CD14-positive monocyte (primary cell): ENCODE measurements at regions not wholly inside any gene's neighbourhood (a gene's known extent, or its start where the extent isn't known, plus 50 kb on each side); places are given as distances from the start of the nearest gene placed in this dataset.

Experiments used
- DNase-seq, 3 donors: peaks; one replicate each; pipeline ENCODE4 v3.0.0-alpha.2; 2011 to 2022
- H2AFZ ChIP-seq: 2 replicates; pipeline ENCODE4 v1.6.0; 2012; ENCODE audit warnings: mild to moderate bottlenecking, low read depth, low read length, inconsistent platforms; ENCODE audit not compliant: insufficient read depth, poor library complexity, severe bottlenecking
- H3K27ac ChIP-seq, 2 donors: 1 replicate in 1 of 2; 2 replicates in 1 of 2; pipeline ENCODE4 v1.5.1; 2012 to 2013; ENCODE audit warnings: low read length in 2 of 2, control low read depth in 1 of 2, inconsistent platforms in 1 of 2, low read depth in 1 of 2, mild to moderate bottlenecking in 1 of 2
- H3K27me3 ChIP-seq, 2 donors: one replicate each; pipeline versions ENCODE4 v1.6.0 to v1.6.1; 2011 to 2013; ENCODE audit warnings: low read length in 2 of 2; ENCODE audit not compliant: control insufficient read depth in 2 of 2, insufficient read depth in 2 of 2
- H3K36me3 ChIP-seq, 2 donors: replicated peaks in 1 of 2; 1 replicate in 1 of 2; 2 replicates in 1 of 2; pipeline versions ENCODE4 v1.5.1 to v1.6.1; 2012 to 2013; ENCODE audit warnings: low read length in 2 of 2, control low read depth in 1 of 2, inconsistent platforms in 1 of 2, mild to moderate bottlenecking in 1 of 2; ENCODE audit not compliant: insufficient read depth in 2 of 2, control insufficient read depth in 1 of 2
- H3K4me1 ChIP-seq, 2 donors: 1 replicate in 1 of 2; 2 replicates in 1 of 2; pipeline versions ENCODE4 v1.5.1 to v1.6.1; 2012 to 2013; ENCODE audit warnings: low read length in 2 of 2, control low read depth in 1 of 2, inconsistent platforms in 1 of 2, mild to moderate bottlenecking in 1 of 2, moderate library complexity in 1 of 2; ENCODE audit not compliant: insufficient read depth in 2 of 2, control insufficient read depth in 1 of 2
- H3K4me2 ChIP-seq: replicated peaks from 2 replicates; pipeline ENCODE3; 2012; ENCODE audit warnings: low read length, moderate library complexity, mild to moderate bottlenecking; ENCODE audit not compliant: poor library complexity, severe bottlenecking; ENCODE audit errors: extremely low read depth
- H3K4me3 ChIP-seq, 3 experiments: fragments of 200-600 bp in 1 of 3; sonication (generic) in 1 of 3; replicated peaks in 1 of 3; 1 replicate in 2 of 3; 2 replicates in 1 of 3; pipeline ENCODE4 v1.5.1; 2011 to 2013; ENCODE audit warnings: low read length in 3 of 3, mild to moderate bottlenecking in 3 of 3, control low read depth in 2 of 3, low read depth in 2 of 3, inconsistent platforms in 1 of 3, moderate library complexity in 1 of 3
- H3K79me2 ChIP-seq: 2 replicates; pipeline ENCODE4 v1.6.0; 2012; ENCODE audit warnings: mild to moderate bottlenecking, control low read depth, inconsistent platforms, low read length, moderate library complexity; ENCODE audit not compliant: insufficient read depth
- H3K9ac ChIP-seq: 2 replicates; pipeline ENCODE4 v1.6.0; 2017; ENCODE audit warnings: low read length, mild to moderate bottlenecking; ENCODE audit not compliant: insufficient read depth, poor library complexity, severe bottlenecking
- H3K9me3 ChIP-seq, 2 donors: replicated peaks in 1 of 2; 1 replicate in 1 of 2; 2 replicates in 1 of 2; pipeline versions ENCODE4 v1.5.1 to v1.6.1; 2012 to 2013; ENCODE audit warnings: low read length in 2 of 2, control low read depth in 1 of 2; ENCODE audit not compliant: control insufficient read depth in 1 of 2, insufficient read depth in 1 of 2
- H4K20me1 ChIP-seq: 2 replicates; pipeline ENCODE4 v1.6.0; 2012; ENCODE audit warnings: mild to moderate bottlenecking, low read length, control low read depth, moderate library complexity; ENCODE audit not compliant: insufficient read depth
- H3K27ac Mint-ChIP-seq, 7 donors: one replicate each; pipeline ENCODE4 v1.8.0; 2020; ENCODE audit warnings: mild to moderate bottlenecking in 7 of 7, mixed read lengths in 7 of 7, moderate library complexity in 6 of 7, inconsistent platforms in 2 of 7
- H3K27me3 Mint-ChIP-seq, 3 donors: one replicate each; pipeline ENCODE4 v1.8.0; 2021 to 2022; ENCODE audit warnings: low read depth in 3 of 3, mild to moderate bottlenecking in 3 of 3, mixed read lengths in 3 of 3, moderate library complexity in 3 of 3, inconsistent platforms in 1 of 3
- H3K36me3 Mint-ChIP-seq, 2 donors: one replicate each; pipeline ENCODE4 v1.8.0; 2020; ENCODE audit warnings: mixed read lengths in 2 of 2, inconsistent platforms in 1 of 2, mild to moderate bottlenecking in 1 of 2
- H3K4me1 Mint-ChIP-seq: one replicate; pipeline ENCODE4 v1.8.0; 2020; ENCODE audit warnings: mild to moderate bottlenecking, mixed read lengths
- H3K4me3 Mint-ChIP-seq, 2 donors: one replicate each; pipeline ENCODE4 v1.8.0; 2020; ENCODE audit warnings: mild to moderate bottlenecking in 2 of 2, mixed read lengths in 2 of 2, moderate library complexity in 1 of 2
- H3K9me3 Mint-ChIP-seq, 7 donors: one replicate each; pipeline ENCODE4 v1.8.0; 2020 to 2022; ENCODE audit warnings: mixed read lengths in 7 of 7, mild to moderate bottlenecking in 6 of 7, moderate library complexity in 6 of 7, inconsistent platforms in 2 of 7
- CTCF ChIP-seq: fragments of 200-600 bp; IDR thresholded peaks from one replicate; pipeline ENCODE4 v1.8.0; 2022; ENCODE audit warnings: antibody characterized with exemption, mild to moderate bottlenecking
- WGBS: methylation state at CpG from one replicate; pipeline ENCODE4 v1.1.5; 2013; ENCODE audit warnings: missing lambda C conversion rate; ENCODE audit not compliant: insufficient coverage; 5-methylcytosine and 5-hydroxymethylcytosine counted together
- intact Hi-C, 2 donors: fragments of 100-400 bp; cut with micrococcal nuclease; formaldehyde crosslinking; loops; one replicate each; pipeline versions ENCODE4 v1.15.0 to v1.15.1; 2023

DNA sequence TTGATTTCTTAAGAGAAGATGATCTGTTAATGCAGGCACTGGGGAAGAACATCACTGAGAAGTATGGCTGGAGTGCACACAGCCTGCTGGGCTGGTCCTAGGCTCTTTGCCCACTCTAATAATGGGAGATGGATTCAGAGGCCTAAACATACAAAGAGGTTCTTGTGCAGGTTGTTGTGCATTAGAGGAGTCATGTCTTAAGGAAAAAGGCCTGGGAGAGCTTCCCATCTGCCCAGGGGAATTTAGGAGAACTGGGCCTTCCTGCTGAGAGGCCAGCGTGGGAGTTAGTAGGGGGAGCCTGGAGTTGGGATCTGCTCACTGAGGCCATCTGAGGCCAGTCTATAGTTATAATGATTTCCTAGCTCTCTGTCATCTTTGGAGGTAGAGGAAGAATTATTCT lies 126.7 kb downstream of the TLR5 start:
- 80% methylated on average over 1 of the region's 1 CpG for WGBS
- Histone ChIP-seq H3K27me3 (no peaks in the 10 kb centered on the region), H3K9ac (no peak overlapping the region), H3K4me3 (no peak overlapping the region), H2AFZ (no peak overlapping the region), H3K27ac (no peak overlapping the region), H3K4me2 (no peak overlapping the region), H3K4me1 (no peaks in the 10 kb centered on the region), H3K9me3 (peaks cover 7 to 14% of the 10 kb centered on the region in 2 donors), H3K36me3 (no peaks in the 10 kb centered on the region), H3K79me2 (no peaks in the 10 kb centered on the region), H4K20me1 (no peaks in the 10 kb centered on the region)
- H3K4me1 Mint-ChIP-seq, result no peaks in the 10 kb centered on the region
- DNase-seq, result no peak
- intact Hi-C loops, result no loop called here
- no peak overlapping the region for H3K27ac Mint-ChIP-seq
- no peak overlapping the region for H3K4me3 Mint-ChIP-seq
- H3K36me3 Mint-ChIP-seq, result no peaks in the 10 kb centered on the region
- peaks cover 2 to 4% (median 2%) of the 10 kb centered on the region in 3 donors for H3K27me3 Mint-ChIP-seq
- peaks cover 3 to 20% (median 12%) of the 10 kb centered on the region in 7 donors for H3K9me3 Mint-ChIP-seq
- TF ChIP-seq CTCF, result no peak

DNA sequence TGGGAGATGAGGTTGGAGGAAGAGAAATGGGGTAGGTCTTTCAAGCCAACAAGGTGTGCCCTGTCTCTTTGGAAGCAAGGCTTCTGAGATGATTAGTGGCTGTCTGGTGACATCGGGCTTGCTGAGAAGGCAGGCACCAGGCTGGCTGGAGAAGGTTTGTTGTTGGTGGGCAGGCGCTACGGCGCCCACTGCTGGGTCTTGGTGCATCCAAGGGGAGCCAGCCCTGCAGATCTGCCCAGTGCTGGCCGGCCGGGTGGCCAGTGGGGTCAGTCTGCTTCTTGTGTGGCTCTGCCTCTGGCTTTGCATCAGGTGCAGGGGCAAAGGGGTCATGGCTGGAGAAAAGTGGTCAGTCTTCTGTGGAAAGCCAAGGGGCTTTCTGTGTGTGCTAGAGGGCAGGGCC lies 126.2 kb downstream of the TLR5 start:
- Histone ChIP-seq H3K27ac (no peak overlapping the region), H3K36me3 (no peaks in the 10 kb centered on the region), H3K4me3 (no peak overlapping the region), H4K20me1 (no peaks in the 10 kb centered on the region), H3K27me3 (no peaks in the 10 kb centered on the region), H3K9ac (no peak overlapping the region), H2AFZ (no peak overlapping the region), H3K4me1 (no peaks in the 10 kb centered on the region), H3K9me3 (peaks cover 7 to 14% of the 10 kb centered on the region in 2 donors), H3K79me2 (no peaks in the 10 kb centered on the region), H3K4me2 (no peak overlapping the region)
- Mint-ChIP-seq H3K9me3 (peaks cover 3 to 20% (median 12%) of the 10 kb centered on the region in 7 donors), H3K27ac (no peak overlapping the region), H3K4me3 (no peak overlapping the region), H3K4me1 (no peaks in the 10 kb centered on the region), H3K27me3 (peaks cover 2 to 4% (median 4%) of the 10 kb centered on the region in 3 donors), H3K36me3 (no peaks in the 10 kb centered on the region)
- no peak for DNase-seq
- intact Hi-C loops, result no loop called here
- WGBS, result 79% methylated on average over 6 of the region's 6 CpGs
- TF ChIP-seq CTCF, result no peak
